Frontal cortex (tissue), 3 donors: ENCODE measurements at regions not wholly inside any gene's neighbourhood (a gene's known extent, or its start where the extent isn't known, plus 50 kb on each side); places are given as distances from the start of the nearest gene placed in this dataset.
"Not testable (repeated sequence)": the region's sequence is repeated elsewhere in the genome, so short reads cannot be mapped to it uniquely, and the experiment has no call there.

ENCODE experiments used
- DNase-seq, 2 donors: peaks; one replicate each; pipeline ENCODE4 v3.0.0; 2012; ENCODE audit warnings: low spot score in 2 of 2
- FAIRE-seq: peaks from 2 replicates; lab custom pipeline; 2012; peaks lifted over from hg19 to GRCh38; lab: Jason Lieb, UNC
- donor health status: control.
- donor health status: control.
- donor health status: control.

- FAIRE-seq, result no peak
- no peak for DNase-seq
These were observed 370.6 kb downstream of the TSHZ3 start for GRCh38 chr19:30978639-30979038.

DNA sequence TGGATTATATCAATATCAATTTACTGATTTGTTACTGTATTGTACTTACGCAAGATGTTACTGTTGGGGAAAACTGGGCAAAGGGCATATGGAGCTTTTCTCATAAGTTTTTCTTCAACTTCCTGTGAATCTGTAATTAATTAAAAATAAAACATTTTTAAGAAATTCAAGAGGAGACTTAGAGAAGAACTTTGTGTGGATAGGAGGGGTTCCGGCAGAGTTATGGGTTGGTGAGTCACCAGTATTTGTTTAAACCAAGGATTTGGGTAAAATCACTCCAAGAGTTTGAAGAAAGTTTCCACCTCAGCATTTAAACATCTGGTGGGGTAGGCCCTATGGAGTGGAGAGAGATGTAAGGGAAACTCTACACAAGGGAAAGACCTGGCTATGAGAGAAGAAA, 379.6 kb downstream of the TSHZ3 start:
- DNase-seq (no peak), FAIRE-seq (no peak)

DNA sequence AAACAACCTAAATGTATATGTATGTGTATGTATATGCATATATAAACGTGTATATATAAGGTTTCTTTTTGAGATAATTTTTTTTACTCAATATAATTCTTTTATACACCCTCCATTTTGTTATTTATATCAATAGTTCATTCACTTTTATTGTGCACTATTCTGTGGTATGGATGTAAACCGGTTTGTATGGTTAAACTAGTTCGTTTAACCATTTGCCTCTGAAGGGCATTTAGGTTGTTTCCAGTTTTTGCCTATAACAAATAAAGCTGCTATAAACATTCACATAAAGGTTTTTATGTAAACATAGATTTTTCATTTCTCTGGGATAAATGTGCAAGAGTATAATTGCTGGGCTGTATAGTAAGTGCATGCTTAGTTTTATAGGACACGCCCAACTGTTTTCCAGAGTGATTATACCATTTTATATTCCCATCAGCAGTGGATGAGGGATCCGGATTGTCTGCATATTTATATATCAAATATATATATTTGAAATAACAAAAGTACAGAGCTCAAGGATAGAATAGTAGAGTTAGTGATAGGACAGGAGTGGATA, 380.3 kb downstream of the TSHZ3 start:
- DNase-seq (no peak), FAIRE-seq (no peak)

- FAIRE-seq (no peak), DNase-seq (no peak)
These were observed 381.0 kb downstream of the TSHZ3 start for GRCh38 chr19:30968210-30968609.

GRCh38 chr19:30966486-30966885, 382.8 kb downstream of the TSHZ3 start:
- DNase-seq (no peak), FAIRE-seq (no peak)

DNA sequence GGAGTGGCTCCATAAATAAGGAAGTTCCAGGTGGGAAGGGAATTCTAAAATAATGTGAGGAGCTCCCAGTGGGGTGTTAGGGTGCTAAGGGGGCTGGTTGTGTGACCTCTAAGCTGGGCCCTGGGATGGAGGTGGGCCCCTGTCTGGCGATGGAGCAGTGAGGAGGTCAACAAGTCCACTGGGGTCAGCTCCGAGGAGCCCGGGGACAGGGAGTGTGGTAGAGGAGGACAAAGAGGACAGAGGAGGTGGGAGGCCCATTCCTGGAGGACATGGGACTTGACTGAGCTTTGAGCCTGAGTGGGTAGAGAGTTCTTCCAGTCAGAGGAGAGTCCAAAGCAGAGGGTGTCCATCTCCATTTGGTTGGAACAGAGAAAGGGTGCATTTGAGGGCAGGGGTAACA, 390.2 kb downstream of the TSHZ3 start:
- FAIRE-seq, result no peak
- DNase-seq, result no peak

- FAIRE-seq, result no peak
These were observed 393.8 kb downstream of the TSHZ3 start for GRCh38 chr19:30955112-30956104.

DNA sequence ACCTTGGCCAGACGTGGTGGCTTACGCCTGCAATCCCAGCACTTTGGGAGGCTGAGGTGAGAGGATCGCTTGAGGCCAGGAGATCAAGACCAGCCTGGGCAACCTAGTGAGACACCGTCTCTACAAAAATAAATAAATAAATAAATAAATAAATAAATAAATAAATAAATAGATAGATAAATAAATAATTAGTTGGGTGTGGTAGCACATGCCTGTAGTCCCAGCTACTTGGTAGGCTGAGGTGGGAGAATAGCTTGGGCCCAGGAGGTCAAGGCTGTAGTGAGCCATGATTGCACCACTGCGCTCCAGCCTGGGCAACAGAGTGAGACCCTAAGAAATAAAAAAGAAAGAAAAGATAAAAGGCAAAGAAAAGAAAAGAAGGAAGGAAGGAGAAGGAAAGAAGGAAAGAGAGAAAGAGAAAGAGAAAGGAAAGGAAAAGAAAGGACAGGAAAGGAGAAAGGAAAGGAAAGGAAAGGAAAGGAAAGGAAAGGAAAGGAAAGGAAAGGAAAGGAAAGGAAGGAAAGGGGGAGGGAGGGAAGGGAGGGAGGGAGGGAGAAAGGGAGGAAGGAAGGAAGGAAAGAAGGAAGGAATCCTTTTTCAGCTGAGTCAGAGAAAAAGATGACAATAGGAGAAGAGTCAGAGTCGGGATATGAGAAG, 404.8 kb downstream of the TSHZ3 start:
- FAIRE-seq, DNase-seq: not testable (repeated sequence)

More at GRCh38 chr19:30955112-30956104, 393.8 kb downstream of the TSHZ3 start:
- DNase-seq, result no peak

DNA sequence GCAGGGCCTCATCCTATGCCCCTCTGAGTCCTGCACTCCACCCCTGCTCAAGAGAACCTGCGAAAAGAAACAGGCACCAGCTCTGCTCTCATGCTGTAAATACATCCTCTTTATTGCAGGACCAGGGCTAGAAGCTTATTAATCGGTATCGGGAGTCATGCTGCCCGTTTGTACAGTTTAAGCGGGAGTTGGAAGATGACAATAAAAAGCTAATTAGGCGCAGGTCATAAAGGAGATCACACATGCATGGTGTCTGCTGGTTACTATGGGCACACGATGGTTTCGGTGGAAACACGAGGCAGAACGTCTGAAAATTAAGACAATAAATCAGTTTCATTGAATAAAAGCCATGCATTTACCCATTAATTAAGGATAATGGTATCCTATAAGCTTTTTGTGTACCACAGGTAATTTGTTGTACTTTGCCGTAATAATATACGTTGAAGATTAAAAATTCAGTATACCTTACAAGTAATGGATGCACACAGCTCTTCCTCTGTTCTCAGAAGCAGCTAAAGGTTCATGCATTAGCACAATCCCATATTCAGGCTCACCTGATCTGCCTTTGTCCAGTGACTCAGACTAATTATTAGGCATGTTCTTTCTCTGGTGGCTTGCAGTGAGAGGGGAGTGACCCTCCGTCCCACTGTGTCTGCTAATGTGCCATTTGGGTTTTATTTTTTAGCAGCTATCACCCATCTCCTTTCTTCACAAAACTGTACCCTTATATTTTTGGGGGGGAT, 406.0 kb downstream of the TSHZ3 start:
- FAIRE-seq (no peak), DNase-seq (no peak)

GRCh38 chr19:30942636-30943035, 406.6 kb downstream of the TSHZ3 start:
- DNase-seq, result no peak
- no peak for FAIRE-seq

- no peak for DNase-seq
- FAIRE-seq, result no peak
These were observed 407.6 kb downstream of the TSHZ3 start for GRCh38 chr19:30941591-30941990.

- no peak for FAIRE-seq
These were observed 413.0 kb downstream of the TSHZ3 start for GRCh38 chr19:30936276-30936675.

DNA sequence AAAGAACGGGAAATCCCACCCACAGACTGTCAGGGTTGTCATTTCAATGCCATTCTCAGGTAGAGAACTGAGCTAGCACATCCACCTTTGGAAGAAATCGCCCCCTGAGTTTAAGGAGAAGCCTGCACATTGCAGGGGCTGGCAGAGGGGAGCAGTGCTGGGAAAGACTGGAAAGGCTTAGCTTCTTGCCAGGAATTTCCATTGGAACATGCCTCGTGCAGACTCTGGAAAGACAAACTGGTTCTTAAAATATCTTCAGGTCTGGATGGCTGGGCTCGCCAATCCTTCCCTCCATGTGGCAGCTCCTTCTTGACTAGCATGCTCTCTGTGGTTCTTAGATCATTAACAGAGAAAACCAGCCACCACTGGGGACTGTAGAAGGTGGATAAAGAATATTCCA, 414.1 kb downstream of the TSHZ3 start:
- no peak for DNase-seq
- no peak for FAIRE-seq

More at GRCh38 chr19:30936276-30936675, 413.0 kb downstream of the TSHZ3 start:
- no peak for DNase-seq

DNA sequence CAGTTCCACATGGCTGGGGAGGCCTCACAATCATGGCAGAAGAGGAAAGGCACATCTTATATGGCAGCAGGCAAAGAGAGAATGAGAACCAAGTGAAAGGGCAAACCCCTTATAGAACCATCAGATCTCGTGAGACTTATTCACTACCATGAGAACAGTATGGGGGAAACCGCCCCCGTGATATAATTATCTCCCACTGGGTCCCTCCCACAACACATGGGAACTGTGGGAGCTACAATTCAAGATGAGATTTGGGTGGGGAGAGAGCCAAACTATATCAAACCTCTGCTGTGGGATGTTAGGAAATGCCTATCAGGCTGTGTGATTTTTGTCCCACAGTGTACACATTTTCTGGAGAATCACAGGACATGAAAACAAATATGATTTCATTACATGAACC, 415.8 kb downstream of the TSHZ3 start:
- not testable (repeated sequence) for DNase-seq

DNA sequence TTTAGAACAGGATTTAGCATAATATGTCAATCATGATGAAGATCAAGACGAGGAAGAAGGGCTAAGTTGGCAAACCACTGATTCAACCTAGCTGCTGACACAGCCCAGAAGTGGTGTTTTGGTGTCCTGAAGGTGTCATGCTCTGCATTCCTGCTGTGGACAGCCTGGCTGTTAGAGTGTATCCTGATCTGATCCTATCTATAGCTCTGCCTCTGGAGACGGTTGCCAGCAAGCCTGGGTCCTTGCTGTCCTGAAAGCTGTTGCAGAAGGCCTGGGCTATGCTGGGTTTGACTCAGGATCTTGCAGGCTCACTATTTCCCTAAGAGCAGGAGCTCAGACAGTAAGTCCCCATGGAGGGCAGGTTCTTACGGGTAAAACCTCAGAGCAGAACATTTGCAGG, 416.4 kb downstream of the TSHZ3 start:
- FAIRE-seq (no peak), DNase-seq (no peak)

More for the DNA sequence above, 415.8 kb downstream of the TSHZ3 start:
- not testable (repeated sequence) for FAIRE-seq

- no peak for DNase-seq
- FAIRE-seq, result no peak
These were observed 418.1 kb downstream of the TSHZ3 start for GRCh38 chr19:30930941-30931706.

DNA sequence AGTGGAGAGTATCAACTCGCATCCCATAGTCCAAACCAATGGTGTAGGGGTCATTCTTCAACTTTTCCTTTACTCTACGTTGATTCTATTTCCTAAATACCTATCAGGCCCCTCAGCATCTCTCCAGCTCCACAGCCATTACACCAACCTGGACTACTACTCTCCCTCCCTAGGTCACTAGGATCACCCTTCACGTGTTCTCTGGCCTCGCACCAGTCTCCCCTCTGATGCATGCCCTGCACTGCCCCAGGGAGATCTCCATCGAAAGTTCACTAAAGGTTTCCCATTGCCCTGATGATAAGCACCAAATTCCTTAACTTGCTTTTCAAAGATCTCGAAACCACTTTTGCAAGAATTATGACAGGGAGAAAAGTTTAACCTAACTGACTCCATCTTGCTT, 421.5 kb downstream of the TSHZ3 start:
- DNase-seq (no peak), FAIRE-seq (no peak)

DNA sequence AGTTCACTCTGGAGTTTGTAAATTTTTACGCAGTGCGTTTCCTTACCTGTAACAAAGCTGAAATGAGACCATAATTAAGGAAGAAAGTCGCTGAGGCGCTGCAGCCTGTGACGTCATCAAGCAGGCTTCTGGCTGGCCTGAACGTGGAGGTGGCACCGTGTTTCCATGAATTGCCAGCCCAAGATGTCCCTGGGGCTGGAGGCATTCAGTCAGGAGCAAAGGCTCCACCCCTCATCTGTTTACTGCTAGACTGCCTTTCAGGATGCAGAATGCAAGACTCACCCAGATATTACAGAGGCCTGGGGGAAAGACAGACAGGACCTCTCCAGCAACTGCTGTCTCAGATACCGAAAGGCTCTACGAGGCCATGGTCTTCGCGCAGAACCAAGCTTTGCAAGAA, 424.6 kb downstream of the TSHZ3 start:
- no peak for FAIRE-seq
- no peak for DNase-seq

- DNase-seq, result no peak
These were observed 425.1 kb downstream of the TSHZ3 start for GRCh38 chr19:30924069-30924636.

More at GRCh38 chr19:30924069-30924636, 425.1 kb downstream of the TSHZ3 start:
- FAIRE-seq, result no peak
